T-helper 2 cell treated with Interferon-gamma antibody and Interleukin-4, amounts not matched to agents 100 ng/mL and 5 ng/mL, for 36 hours (primary cell): ENCODE measurements at regions not wholly inside any gene's neighbourhood (a gene's known extent, or its start where the extent isn't known, plus 50 kb on each side); places are given as distances from the start of the nearest gene placed in this dataset.

Experiments
- intact Hi-C: fragments of 100-400 bp; cut with micrococcal nuclease; formaldehyde crosslinking; loops from one replicate; pipeline ENCODE4 v1.15.1; 2023

GRCh38 chr5:175054243-175054642 is 329.9 kb downstream of the MSX2 start:
- intact Hi-C loops, result no loop called here

GRCh38 chr5:175052351-175052750 is 328.0 kb downstream of the MSX2 start:
- intact Hi-C loops, result no loop called here

DNA sequence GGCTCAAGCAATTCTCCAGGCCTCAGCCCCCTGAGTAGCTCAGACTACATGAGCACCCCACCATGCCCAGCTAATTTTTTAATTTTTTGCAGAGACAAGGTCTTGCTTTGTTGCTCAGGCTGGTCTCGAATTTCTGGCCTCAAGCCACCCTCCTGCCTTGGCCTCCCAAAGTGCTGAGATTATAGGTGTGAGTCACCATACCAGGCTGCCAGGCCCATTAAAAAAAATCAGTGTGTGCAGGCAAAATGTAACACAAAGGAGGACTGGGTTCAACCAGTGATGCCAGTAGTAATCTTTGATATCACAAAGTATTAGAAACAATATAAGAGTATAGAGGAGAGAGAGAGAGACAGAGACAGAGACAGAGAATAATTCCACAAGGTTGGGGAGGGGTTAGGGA is 322.7 kb downstream of the MSX2 start:
- intact Hi-C loops, result no loop called here

- intact Hi-C loops, result no loop called here
Observed at GRCh38 chr5:175045820-175046219, 321.4 kb downstream of the MSX2 start.

DNA sequence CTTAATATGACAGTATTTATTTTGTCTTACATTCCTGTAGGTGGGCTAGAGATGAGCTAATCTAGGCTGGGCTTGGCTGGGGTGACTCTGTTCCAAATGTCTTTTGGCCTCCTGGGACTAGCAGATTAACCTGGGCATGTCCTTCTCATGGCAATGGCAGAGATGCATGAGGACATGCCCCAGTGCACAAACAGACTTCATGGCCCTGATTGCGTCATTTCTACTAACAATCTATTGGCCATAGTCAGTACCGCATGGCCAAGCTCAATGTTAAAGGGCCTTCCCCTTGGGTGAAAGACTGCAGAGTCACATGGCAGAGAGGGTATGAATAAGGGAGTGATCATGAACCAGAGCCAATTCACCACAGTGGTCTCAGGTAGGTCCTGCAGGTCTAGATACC is 313.4 kb downstream of the MSX2 start:
- intact Hi-C loops, result no loop called here

- intact Hi-C loops, result no loop called here
Observed at GRCh38 chr5:175035882-175036533, 311.6 kb downstream of the MSX2 start.

DNA sequence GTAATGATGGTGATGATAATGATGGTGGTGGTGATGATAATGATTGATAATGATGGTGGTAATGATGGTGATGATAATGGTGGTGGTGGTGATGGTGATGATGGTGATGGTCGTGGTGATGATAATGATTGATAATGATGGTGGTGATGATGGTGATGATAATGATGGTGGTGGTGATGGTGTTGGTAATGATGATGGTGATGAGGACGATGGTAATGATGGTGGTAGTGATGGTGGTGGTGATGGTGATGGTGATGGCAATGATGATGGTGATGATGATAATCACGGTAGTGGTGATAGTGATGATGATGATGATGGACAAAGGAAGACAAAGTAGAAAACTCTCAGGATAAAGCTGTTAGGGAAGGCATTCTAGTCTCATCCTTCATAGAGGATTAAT is 310.5 kb downstream of the MSX2 start:
- intact Hi-C loops, result no loop called here

DNA sequence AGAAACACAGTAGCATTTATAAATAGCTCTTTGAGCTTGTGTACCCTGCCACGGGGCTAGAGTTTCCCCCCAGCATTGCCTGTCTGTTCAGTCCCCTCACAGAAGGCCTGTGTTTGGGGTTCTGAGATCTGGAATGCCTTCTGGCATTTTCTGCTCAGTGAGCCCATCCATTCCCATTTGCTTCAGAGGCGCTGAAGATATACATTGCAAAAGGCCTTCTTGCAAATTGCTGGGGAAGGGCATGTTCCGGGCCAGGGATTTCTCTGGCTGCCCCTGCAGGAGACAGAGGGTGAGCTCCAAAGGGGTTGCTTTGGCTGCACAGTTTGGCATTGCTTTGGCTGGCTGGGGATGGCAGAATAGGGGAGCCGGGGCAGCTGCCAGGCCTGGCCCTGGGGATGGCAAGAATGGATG is 308.4 kb downstream of the MSX2 start:
- intact Hi-C loops, result no loop called here

GRCh38 chr5:175032013-175032412 is 307.6 kb downstream of the MSX2 start:
- intact Hi-C loops, result no loop called here

GRCh38 chr5:175027390-175027789 is 303.0 kb downstream of the MSX2 start:
- intact Hi-C loops, result no loop called here

GRCh38 chr5:175025077-175025476 is 300.7 kb downstream of the MSX2 start:
- intact Hi-C loops, result no loop called here

DNA sequence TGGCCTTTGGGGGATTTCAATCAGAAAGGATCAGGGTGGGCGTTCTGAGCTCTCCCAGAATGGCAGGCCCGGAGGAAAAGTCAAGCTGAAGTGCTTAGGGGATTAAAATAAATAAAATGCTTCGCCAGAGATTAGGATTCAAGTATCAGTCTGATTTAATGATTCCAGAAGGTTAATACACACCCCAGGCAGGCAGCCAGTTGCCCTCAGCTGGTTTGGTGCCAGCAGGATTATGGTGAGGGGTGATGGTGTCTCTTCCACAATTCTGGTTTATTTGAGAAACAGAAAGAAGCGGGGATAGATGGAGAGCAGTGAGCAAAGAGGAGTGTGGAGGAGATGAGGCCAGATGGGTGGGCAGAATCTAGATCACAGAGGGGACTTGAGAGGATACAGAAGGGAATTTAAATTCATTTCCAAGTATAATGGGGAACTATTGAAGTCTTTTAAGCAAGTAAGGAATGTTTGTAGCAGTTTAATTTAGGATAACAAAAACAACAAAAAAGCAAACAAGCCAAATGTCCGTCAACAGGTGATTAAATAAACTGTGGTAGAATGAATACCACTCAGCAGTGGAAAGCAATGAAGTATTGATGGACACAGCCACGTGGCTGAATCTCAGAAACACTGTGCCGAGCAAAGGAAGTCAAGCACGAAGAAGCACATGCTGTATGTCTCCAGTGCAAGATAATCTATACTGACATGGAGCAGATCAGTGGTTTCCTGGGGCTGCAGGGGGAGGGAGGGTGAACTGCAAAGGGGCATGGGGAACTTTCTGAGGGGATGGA is 297.7 kb downstream of the MSX2 start:
- intact Hi-C loops, result no loop called here

DNA sequence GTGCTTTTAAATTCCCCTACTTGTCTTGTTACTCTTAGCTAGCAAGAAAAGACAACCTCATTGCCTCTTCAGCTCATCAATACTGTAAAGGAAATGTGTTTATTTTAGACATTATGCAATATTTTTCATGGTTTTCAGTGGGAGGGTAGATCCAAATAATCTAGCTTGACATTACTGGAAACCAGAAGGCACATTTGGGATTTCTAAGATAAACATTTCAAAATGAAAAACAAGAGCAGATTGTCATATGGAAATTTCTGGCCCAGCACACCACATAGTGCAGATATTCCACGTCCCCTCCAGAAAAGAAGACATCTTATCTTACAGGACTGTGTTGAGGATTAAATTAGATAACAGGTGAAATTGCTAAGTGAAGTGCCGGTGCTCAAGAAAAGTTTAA is 296.9 kb downstream of the MSX2 start:
- intact Hi-C loops, result no loop called here

DNA sequence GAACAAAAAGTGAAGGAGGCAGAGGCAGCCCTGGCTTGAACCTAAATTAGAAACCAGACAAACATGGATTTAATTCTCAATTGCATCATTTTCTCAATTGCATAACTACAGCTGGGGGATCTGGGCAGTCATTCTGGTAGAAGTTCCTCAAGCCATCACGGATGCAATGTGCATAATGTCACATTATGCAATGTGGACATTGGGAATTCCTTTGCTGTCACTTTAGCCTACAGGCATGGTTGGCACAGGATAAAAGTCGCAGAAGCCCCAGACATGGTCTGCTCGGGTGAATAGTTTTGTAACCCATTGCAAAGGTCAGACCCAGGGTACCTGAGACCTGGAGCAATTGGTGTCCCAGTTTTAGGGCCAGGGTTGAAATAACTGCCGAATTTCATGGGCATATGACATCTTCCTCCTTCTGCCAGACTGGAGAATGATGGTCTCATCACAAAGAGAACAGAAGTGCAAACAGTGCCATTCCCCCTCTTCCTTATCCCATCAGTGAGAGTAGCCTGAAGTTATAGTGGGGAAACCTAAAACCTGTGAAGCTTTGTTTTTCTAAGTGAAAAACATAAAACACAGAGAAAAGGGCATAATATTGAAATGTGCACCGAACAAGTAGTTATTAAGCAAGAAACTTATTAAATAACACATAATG is 290.8 kb downstream of the MSX2 start:
- intact Hi-C loops, result no loop called here

- intact Hi-C loops, result no loop called here
Observed at GRCh38 chr5:175013251-175013650, 288.9 kb downstream of the MSX2 start.

DNA sequence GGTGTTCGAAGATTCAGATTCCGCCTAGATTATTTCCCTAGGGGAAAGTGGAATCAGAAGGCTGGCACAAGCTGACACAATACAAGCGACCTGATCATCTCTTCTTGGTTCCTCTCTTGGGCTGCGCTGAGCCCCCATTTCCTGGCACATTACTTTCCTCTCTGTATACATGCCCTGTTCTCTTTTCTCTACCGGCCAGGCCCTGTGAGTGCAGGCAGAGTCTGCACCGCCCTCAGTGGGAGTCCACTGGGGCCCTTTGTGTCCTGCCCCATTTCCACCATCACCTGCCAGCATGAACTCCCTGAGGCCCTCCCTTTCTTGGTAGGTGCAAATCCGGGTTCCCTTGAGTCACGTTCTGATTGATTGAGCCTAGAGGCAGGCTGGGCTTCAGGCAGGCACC is 287.9 kb downstream of the MSX2 start:
- intact Hi-C loops, result no loop called here

DNA sequence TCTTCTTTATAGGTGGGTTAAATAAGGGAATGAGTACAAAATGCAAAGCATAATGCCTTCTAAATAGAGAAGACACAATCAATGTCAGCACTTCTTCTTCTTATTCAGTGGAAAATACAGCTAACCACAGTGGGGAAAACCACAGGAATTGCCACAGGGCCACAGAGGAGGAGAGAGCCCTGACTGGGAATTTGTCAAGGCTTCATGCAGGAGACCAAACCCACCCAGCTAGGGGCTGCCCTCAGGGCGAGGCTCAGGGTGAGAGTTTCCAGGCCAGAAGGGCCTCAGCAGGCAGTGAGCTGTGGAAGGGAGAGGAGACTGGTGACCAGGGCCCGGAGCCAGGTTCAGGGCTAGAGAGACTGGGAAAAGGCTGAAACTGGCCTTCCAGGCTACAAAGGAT is 279.1 kb downstream of the MSX2 start:
- intact Hi-C loops, result no loop called here

- intact Hi-C loops, result no loop called here
Observed at GRCh38 chr5:175001876-175002645, 277.7 kb downstream of the MSX2 start.

DNA sequence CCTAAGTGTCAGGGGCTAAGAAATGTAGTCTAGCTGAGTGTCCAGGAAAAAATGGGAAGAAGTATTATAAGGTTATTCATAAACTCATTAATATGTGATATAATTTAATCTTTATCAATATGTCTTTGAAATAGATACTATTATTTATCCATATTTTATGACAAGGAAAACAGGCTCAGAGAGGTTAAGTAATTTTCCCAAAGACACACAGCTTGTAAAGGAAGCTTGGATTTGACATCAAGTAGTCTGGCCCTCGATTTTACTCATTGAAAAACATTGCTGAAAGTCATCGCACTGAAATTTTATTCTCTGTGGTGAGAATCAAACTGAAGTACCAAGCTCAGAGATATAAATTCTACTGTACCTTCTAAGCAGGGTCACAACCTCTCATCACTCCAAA is 276.9 kb downstream of the MSX2 start:
- intact Hi-C loops, result no loop called here

DNA sequence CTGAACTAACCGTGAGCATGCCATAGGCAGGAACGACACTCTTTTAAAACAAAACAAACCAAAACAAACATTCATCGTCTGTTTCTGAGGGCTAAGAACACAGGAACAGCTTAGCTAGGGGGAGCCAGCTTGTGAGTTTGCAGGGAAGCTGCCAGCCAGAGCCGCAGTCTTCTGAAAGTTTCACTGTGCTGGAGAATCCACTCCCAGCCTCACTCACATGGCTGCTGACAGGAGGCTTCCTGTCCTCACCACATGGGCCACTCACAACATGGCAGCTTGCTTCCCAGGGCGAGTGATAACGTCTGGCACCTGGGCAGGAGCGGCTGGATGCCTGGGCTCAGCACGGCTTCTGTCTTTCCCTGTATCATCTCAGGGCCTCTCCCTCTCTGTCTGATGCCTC is 275.2 kb downstream of the MSX2 start:
- intact Hi-C loops, result no loop called here

DNA sequence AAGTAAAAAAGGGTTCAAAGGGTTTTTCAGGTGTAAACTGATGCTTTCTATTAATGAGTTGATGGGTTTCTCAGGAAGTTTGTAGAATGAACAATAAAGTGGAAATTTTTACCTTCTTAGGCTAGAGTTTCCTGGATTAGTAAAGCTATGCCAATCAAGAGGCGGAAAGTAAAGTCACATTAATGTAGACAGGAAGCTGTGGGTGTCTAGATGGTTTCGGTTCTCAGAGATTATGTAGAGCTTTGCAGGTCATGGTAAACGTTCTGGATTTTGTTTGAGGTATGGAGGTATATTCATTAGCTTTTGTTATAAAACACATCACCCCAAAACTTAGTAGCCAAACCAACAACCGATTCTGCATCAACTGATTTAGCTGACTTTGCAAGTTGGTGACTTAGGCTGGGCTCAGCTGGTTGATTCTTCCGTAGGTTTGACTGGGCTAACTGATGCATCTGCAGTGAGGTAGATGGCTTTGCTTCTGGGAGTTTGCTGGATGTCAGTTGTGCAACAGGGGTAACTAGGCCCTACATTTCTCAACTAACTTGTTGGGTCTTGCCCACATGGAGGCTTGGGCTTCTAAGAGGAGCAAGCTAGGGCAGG is 273.8 kb downstream of the MSX2 start:
- intact Hi-C loops, result no loop called here
